H1 (cell line): ENCODE measurements at regions not wholly inside any gene's neighbourhood (a gene's known extent, or its start where the extent isn't known, plus 50 kb on each side); places are given as distances from the start of the nearest gene placed in this dataset.

Source experiments
- CTCF ChIA-PET: fragments of 300-600 bp; sonication (Branson Sonifier 250); formaldehyde crosslinking; loops from one replicate; lab custom pipeline; 2021; ENCODE audit not compliant: partially characterized antibody; lab: Charles Lee
- POLR2A ChIA-PET: fragments of 300-600 bp; sonication (Branson Sonifier 250); formaldehyde crosslinking; loops from one replicate; lab custom pipeline; 2021; ENCODE audit warnings: inconsistent platforms; ENCODE audit not compliant: partially characterized antibody; lab: Charles Lee
- DNase-seq, 2 experiments: peaks; one replicate each; pipeline versions ENCODE4 v3.0.0 to v3.0.0-alpha.2; 2010 to 2022; ENCODE audit warnings: low spot score in 2 of 2, low read depth in 1 of 2, mixed read lengths in 1 of 2
- FAIRE-seq: peaks from 2 replicates; lab custom pipeline; 2011; peaks lifted over from hg19 to GRCh38; lab: Jason Lieb, UNC
- H2AFZ ChIP-seq: 2 replicates; pipeline ENCODE4 v1.8.1; 2012; ENCODE audit warnings: low read length, inconsistent platforms
- H2AK5ac ChIP-seq: 2 replicates; pipeline ENCODE4 v1.6.1; 2013; ENCODE audit warnings: low read depth, low read length
- H2BK120ac ChIP-seq: replicated peaks from 2 replicates; pipeline ENCODE3; 2013; ENCODE audit warnings: low read depth, low read length, inconsistent platforms
- H2BK12ac ChIP-seq: 2 replicates; pipeline ENCODE4 v1.6.1; 2013; ENCODE audit warnings: low read depth, low read length
- H2BK15ac ChIP-seq: 2 replicates; pipeline ENCODE4 v1.6.1; 2013; ENCODE audit warnings: low read length
- H2BK20ac ChIP-seq: 2 replicates; pipeline ENCODE4 v1.6.1; 2013; ENCODE audit warnings: low read length
- H2BK5ac ChIP-seq: 2 replicates; pipeline ENCODE4 v1.6.1; 2013; ENCODE audit warnings: low read depth, low read length
- H3K14ac ChIP-seq: 2 replicates; pipeline ENCODE4 v1.6.1; 2013; ENCODE audit warnings: inconsistent platforms; ENCODE audit not compliant: insufficient read length
- H3K18ac ChIP-seq: 2 replicates; pipeline ENCODE4 v1.6.1; 2013; ENCODE audit warnings: low read length; ENCODE audit errors: extremely low read depth
- H3K23ac ChIP-seq: 2 replicates; pipeline ENCODE4 v1.6.1; 2013; ENCODE audit warnings: inconsistent platforms; ENCODE audit not compliant: insufficient read length
- H3K23me2 ChIP-seq: 2 replicates; pipeline ENCODE4 v1.6.1; 2013; ENCODE audit warnings: low read depth, low read length
- H3K27ac ChIP-seq: 2 replicates; pipeline ENCODE4 v1.6.1; 2011; ENCODE audit warnings: low read depth, low read length, inconsistent platforms
- H3K27me3 ChIP-seq, 4 experiments: replicated peaks in 1 of 4; 1 replicate in 1 of 4; 2 replicates in 3 of 4; pipeline versions ENCODE4 v1.6.1 to v1.8.1; 2011 to 2013; ENCODE audit warnings: low read length in 3 of 4, mild to moderate bottlenecking in 3 of 4, inconsistent platforms in 2 of 4, mixed read lengths in 2 of 4, moderate library complexity in 1 of 4; ENCODE audit not compliant: control insufficient read depth in 3 of 4, insufficient read depth in 3 of 4; ENCODE audit errors: extremely low read depth in 1 of 4
- H3K36me3 ChIP-seq, 4 experiments: 2 replicates each; pipeline versions ENCODE4 v1.6.1 to v1.8.1; 2011 to 2013; ENCODE audit warnings: mild to moderate bottlenecking in 4 of 4, low read length in 3 of 4, moderate library complexity in 2 of 4, control low read depth in 1 of 4, inconsistent platforms in 1 of 4; ENCODE audit not compliant: insufficient read depth in 4 of 4, control insufficient read depth in 2 of 4
- H3K4ac ChIP-seq: replicated peaks from 2 replicates; pipeline ENCODE3; 2013; ENCODE audit warnings: low read length, low read depth, mixed read lengths, inconsistent platforms; ENCODE audit not compliant: insufficient read length
- H3K4me1 ChIP-seq, 4 experiments: replicated peaks in 1 of 4; 1 replicate in 1 of 4; 2 replicates in 3 of 4; pipeline versions ENCODE4 v1.6.1 to v1.8.1; 2011 to 2013; ENCODE audit warnings: low read length in 3 of 4, inconsistent platforms in 2 of 4, mixed read lengths in 1 of 4; ENCODE audit not compliant: insufficient read depth in 4 of 4, control insufficient read depth in 3 of 4
- H3K4me2 ChIP-seq, 2 experiments: 2 replicates each; pipeline versions ENCODE4 v1.6.1 to v1.8.1; 2011 to 2013; ENCODE audit warnings: low read depth in 2 of 2, low read length in 2 of 2, control low read depth in 1 of 2, inconsistent platforms in 1 of 2, mild to moderate bottlenecking in 1 of 2; ENCODE audit not compliant: insufficient read depth in 1 of 2
- H3K4me3 ChIP-seq, 4 experiments: fragments of 200-600, 300-600 bp in 1 of 4; sonication (generic), shearing (Covaris generic), sonication (Bioruptor Twin) in 1 of 4; 2 replicates each; pipeline versions ENCODE4 v1.5.1 to v1.8.1; 2011 to 2016; ENCODE audit warnings: low read length in 4 of 4, low read depth in 3 of 4, control low read depth in 2 of 4, inconsistent platforms in 2 of 4, mild to moderate bottlenecking in 2 of 4, mixed read lengths in 1 of 4, moderate library complexity in 1 of 4; ENCODE audit not compliant: insufficient read depth in 2 of 4; ENCODE audit errors: extremely low read depth in 1 of 4
- H3K56ac ChIP-seq: replicated peaks from 2 replicates; pipeline ENCODE3; 2013; ENCODE audit warnings: low read depth, mild to moderate bottlenecking, mixed read lengths, low read length, inconsistent platforms; ENCODE audit not compliant: insufficient read length
- H3K79me1 ChIP-seq: 2 replicates; pipeline ENCODE4 v1.6.1; 2013; ENCODE audit warnings: low read depth, low read length, control low read depth
- H3K79me2 ChIP-seq, 2 experiments: 2 replicates each; pipeline versions ENCODE4 v1.6.1 to v1.8.1; 2012 to 2013; ENCODE audit warnings: low read length in 2 of 2, mild to moderate bottlenecking in 2 of 2, inconsistent platforms in 1 of 2; ENCODE audit not compliant: insufficient read depth in 2 of 2, control insufficient read depth in 1 of 2
- H3K9ac ChIP-seq, 4 experiments: replicated peaks in 1 of 4; 1 replicate in 1 of 4; 2 replicates in 3 of 4; pipeline versions ENCODE4 v1.6.1 to v1.8.1; 2011 to 2013; ENCODE audit warnings: low read depth in 3 of 4, low read length in 3 of 4, control low read depth in 2 of 4, mild to moderate bottlenecking in 2 of 4, moderate library complexity in 2 of 4, inconsistent platforms in 1 of 4; ENCODE audit errors: extremely low read depth in 1 of 4
- H3K9me3 ChIP-seq, 2 experiments: 2 replicates each; pipeline versions ENCODE4 v1.6.1 to v1.8.1; 2012 to 2013; ENCODE audit warnings: mild to moderate bottlenecking in 2 of 2, moderate library complexity in 2 of 2, control low read depth in 1 of 2, inconsistent platforms in 1 of 2, low read depth in 1 of 2, low read length in 1 of 2, mixed read lengths in 1 of 2; ENCODE audit not compliant: insufficient read depth in 2 of 2
- H4K20me1 ChIP-seq, 2 experiments: replicated peaks in 1 of 2; 2 replicates each; pipeline versions ENCODE3 to v1.8.1; 2011 to 2013; ENCODE audit warnings: inconsistent platforms in 2 of 2, low read length in 2 of 2, mild to moderate bottlenecking in 1 of 2; ENCODE audit not compliant: insufficient read depth in 2 of 2, control insufficient read depth in 1 of 2
- H4K5ac ChIP-seq: 2 replicates; pipeline ENCODE4 v1.6.1; 2013; ENCODE audit warnings: low read length, low read depth, mixed read lengths, inconsistent platforms; ENCODE audit not compliant: insufficient read length
- H4K8ac ChIP-seq: 2 replicates; pipeline ENCODE4 v1.8.0; 2013; ENCODE audit warnings: mild to moderate bottlenecking, moderate library complexity, low read length, inconsistent platforms; ENCODE audit not compliant: insufficient read depth; ENCODE audit errors: extremely low read depth
- H4K91ac ChIP-seq: replicated peaks from 2 replicates; pipeline ENCODE3; 2013; ENCODE audit warnings: low read length, mixed read lengths, inconsistent platforms; ENCODE audit not compliant: insufficient read length
- SIX5 ChIP-seq: IDR thresholded peaks from 2 replicates; pipeline ENCODE4 v1.6.1; 2011; ENCODE audit warnings: mild to moderate bottlenecking, low read depth, low read length
- WGBS, 2 experiments: shearing (Covaris generic) in 1 of 2; methylation state at CpG; one replicate each; pipeline versions ENCODE4 v1.1.6 to v1.1.7; 2013 to 2015; ENCODE audit warnings: low lambda C conversion rate in 2 of 2, mixed read lengths in 2 of 2, inconsistent platforms in 1 of 2, low coverage in 1 of 2, missing lambda C conversion rate in 1 of 2; ENCODE audit not compliant: insufficient replicate concordance in 2 of 2, insufficient coverage in 1 of 2, insufficient read length in 1 of 2; ENCODE audit errors: extremely low coverage in 1 of 2, missing lambda C conversion rate in 1 of 2; 5-methylcytosine and 5-hydroxymethylcytosine counted together

GRCh38 chr2:220503431-220503830 is 876.0 kb downstream of the SLC4A3 start:
- no peaks in the 10 kb centered on the region for H4K20me1 ChIP-seq

More at GRCh38 chr2:220503431-220503830, 876.0 kb downstream of the SLC4A3 start:
- H3K14ac ChIP-seq, result no peak overlapping the region
- no peak for FAIRE-seq
- no peak for TF ChIP-seq SIX5
- TF ChIP-seq, all 59 proteins: peak for 0
- H2BK12ac ChIP-seq, result no peak overlapping the region
- H2BK5ac ChIP-seq, result no peak overlapping the region
- no peaks in the 10 kb centered on the region for H3K79me2 ChIP-seq
- CTCF ChIA-PET, result no interaction called here
- H2AFZ ChIP-seq, result no peak overlapping the region
- no peak overlapping the region for H4K91ac ChIP-seq
- no peak overlapping the region for H3K9ac ChIP-seq
- H3K23ac ChIP-seq, result no peak overlapping the region
- H3K9me3 ChIP-seq, result peaks cover 7 to 9% of the 10 kb centered on the region in 2 experiments; a peak in 1 of 4 replicates
- no peak overlapping the region for H2BK15ac ChIP-seq
- WGBS, 2 experiments, result 90% methylated on average over 4 of the region's 4 CpGs; no CpG with 5 or more reads in 1 of the 2 experiments
- no peak overlapping the region for H2BK120ac ChIP-seq
- no peaks in the 10 kb centered on the region; the same call in 1 of the 2 replicates for H3K23me2 ChIP-seq
- no peak overlapping the region for H3K4ac ChIP-seq
- no peak overlapping the region for H3K4me3 ChIP-seq
- H3K27me3 ChIP-seq, result no peaks in the 10 kb centered on the region; a peak in 1 of 7 replicates
- no peak overlapping the region for H3K4me2 ChIP-seq
- H3K4me1 ChIP-seq, result peaks cover 3 to 15% (median 12%) of the 10 kb centered on the region in 4 experiments; a peak in 6 of 7 replicates
- POLR2A ChIA-PET, result no interaction called here
- no peak overlapping the region for H2BK20ac ChIP-seq
- H3K27ac ChIP-seq, result no peak overlapping the region
- H3K56ac ChIP-seq, result no peak overlapping the region
- H3K79me1 ChIP-seq, result no peaks in the 10 kb centered on the region
- no peak overlapping the region for H4K5ac ChIP-seq
- no peak overlapping the region for H4K8ac ChIP-seq
- H3K18ac ChIP-seq, result no peak overlapping the region
- H3K36me3 ChIP-seq, result no peaks in the 10 kb centered on the region; a peak in 1 of 8 replicates
- no peak for DNase-seq
- no peak overlapping the region for H2AK5ac ChIP-seq
